Body of pancreas (tissue), 4 donors: ENCODE measurements at regions not wholly inside any gene's neighbourhood (a gene's known extent, or its start where the extent isn't known, plus 50 kb on each side); places are given as distances from the start of the nearest gene placed in this dataset.

Experiments
- POLR2A ChIP-seq, 3 donors: fragments of 450-650 bp; IDR thresholded peaks; one replicate each; pipeline ENCODE4 v1.6.1; 2016; ENCODE audit warnings: antibody characterized with exemption in 3 of 3, mild to moderate bottlenecking in 2 of 3
- TF ChIP-seq, protein P1 (sequence below), 7 experiments: fragments of 450-650 bp in 4 of 7; fragments of 200-600 bp in 3 of 7; sonication (generic) in 3 of 7; IDR thresholded peaks; one replicate each; pipeline ENCODE4 v1.5.1; 2016 to 2019; ENCODE audit warnings: antibody characterized with exemption in 7 of 7

DNA sequence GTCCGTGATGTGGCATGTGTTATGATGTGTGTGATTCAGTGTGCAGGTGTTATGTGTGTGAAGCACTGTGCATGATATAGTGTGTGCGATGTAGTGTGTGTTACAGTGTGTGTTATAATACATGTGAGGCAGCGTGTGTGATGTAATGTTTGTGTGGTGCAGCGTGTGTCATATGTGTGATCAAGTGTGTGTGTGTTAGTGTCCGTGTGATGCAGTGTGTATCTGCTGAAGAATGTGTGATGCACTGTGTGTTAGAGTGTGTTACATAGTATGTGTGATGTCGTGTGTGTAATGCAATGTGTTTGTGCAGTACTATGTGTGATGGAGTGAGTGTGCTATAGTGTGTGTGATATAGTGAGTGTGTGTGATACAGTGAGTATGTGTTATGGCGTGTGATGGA lies 182.8 kb upstream of the SOX11 start:
- TF ChIP-seq, protein P1, sequence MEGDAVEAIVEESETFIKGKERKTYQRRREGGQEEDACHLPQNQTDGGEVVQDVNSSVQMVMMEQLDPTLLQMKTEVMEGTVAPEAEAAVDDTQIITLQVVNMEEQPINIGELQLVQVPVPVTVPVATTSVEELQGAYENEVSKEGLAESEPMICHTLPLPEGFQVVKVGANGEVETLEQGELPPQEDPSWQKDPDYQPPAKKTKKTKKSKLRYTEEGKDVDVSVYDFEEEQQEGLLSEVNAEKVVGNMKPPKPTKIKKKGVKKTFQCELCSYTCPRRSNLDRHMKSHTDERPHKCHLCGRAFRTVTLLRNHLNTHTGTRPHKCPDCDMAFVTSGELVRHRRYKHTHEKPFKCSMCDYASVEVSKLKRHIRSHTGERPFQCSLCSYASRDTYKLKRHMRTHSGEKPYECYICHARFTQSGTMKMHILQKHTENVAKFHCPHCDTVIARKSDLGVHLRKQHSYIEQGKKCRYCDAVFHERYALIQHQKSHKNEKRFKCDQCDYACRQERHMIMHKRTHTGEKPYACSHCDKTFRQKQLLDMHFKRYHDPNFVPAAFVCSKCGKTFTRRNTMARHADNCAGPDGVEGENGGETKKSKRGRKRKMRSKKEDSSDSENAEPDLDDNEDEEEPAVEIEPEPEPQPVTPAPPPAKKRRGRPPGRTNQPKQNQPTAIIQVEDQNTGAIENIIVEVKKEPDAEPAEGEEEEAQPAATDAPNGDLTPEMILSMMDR (IDR thresholded peaks at IDR 0.05): no peak
- no peak for TF ChIP-seq POLR2A (IDR thresholded peaks at IDR 0.05)
